Activated CD8-positive, alpha-beta memory T cell treated with anti-CD3 and anti-CD28 coated beads, Interleukin-2, amount 10 ng/mL, durations not matched to agents 7 days and 5 days (primary cell): ENCODE measurements at regions not wholly inside any gene's neighbourhood (a gene's known extent, or its start where the extent isn't known, plus 50 kb on each side); places are given as distances from the start of the nearest gene placed in this dataset.
"Not testable (repeated sequence)": the region's sequence is repeated elsewhere in the genome, so short reads cannot be mapped to it uniquely, and the experiment has no call there.

Source experiments
- ATAC-seq: fragments of 150-1000 bp; cut with Tn5 transposase; one replicate; pipeline ENCODE4 v1.10.0; 2021; ENCODE audit warnings: moderate library complexity
- CTCF ChIA-PET: fragments of 350-600 bp; sonication (Branson Sonifier 250); formaldehyde crosslinking; loops from one replicate; lab custom pipeline; 2021; ENCODE audit warnings: antibody characterized with exemption; lab: Charles Lee
- DNase-seq: peaks from one replicate; pipeline ENCODE4 v3.0.0-alpha.2; 2020
- H3K27ac Mint-ChIP-seq: one replicate; pipeline ENCODE4 v1.8.0; 2021; ENCODE audit warnings: mild to moderate bottlenecking, mixed read lengths
- H3K27me3 Mint-ChIP-seq: one replicate; pipeline ENCODE4 v1.8.0; 2021; ENCODE audit warnings: mixed read lengths
- H3K36me3 Mint-ChIP-seq: one replicate; pipeline ENCODE4 v1.8.0; 2021; ENCODE audit warnings: mild to moderate bottlenecking, mixed read lengths
- H3K4me1 Mint-ChIP-seq: one replicate; pipeline ENCODE4 v1.8.0; 2021; ENCODE audit warnings: mixed read lengths
- H3K4me3 Mint-ChIP-seq: one replicate; pipeline ENCODE4 v1.8.0; 2021; ENCODE audit warnings: mild to moderate bottlenecking, moderate library complexity, mixed read lengths
- H3K9me3 Mint-ChIP-seq: one replicate; pipeline ENCODE4 v1.8.0; 2022; ENCODE audit warnings: low read depth, mixed read lengths

DNA sequence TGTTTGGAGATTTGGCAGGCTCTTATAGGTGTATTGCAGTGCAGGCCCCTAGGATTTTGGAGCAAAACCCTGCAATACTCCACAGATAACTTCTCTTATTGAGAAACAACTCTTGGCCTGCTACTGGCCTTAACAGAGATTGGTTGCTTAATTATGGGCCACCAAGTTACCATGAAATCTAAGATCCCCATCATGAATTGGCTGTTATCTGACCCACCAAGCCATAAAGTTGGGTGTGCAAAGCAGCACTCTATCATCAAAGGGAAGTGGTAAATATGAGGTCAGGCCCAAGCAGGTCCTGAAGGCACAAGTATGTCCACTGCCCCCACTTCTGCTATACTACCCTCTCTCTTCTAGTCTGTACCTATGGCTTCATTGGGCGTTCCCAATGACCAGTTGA lies 130.0 kb upstream of the TNFSF4 start:
- no peaks in the 10 kb centered on the region for H3K27me3 Mint-ChIP-seq
- peaks cover 10% of the 10 kb centered on the region for H3K4me1 Mint-ChIP-seq
- DNase-seq (no peak), ATAC-seq (no peak)
- no peaks in the 10 kb centered on the region for H3K9me3 Mint-ChIP-seq
- no peak overlapping the region for H3K4me3 Mint-ChIP-seq
- CTCF ChIA-PET = no interaction called here
- H3K27ac Mint-ChIP-seq = no peak overlapping the region
- H3K36me3 Mint-ChIP-seq = no peaks in the 10 kb centered on the region

- Mint-ChIP-seq H3K4me1 (no peaks in the 10 kb centered on the region), H3K4me3 (no peak overlapping the region), H3K9me3 (no peaks in the 10 kb centered on the region), H3K27me3 (no peaks in the 10 kb centered on the region), H3K27ac (no peak overlapping the region), H3K36me3 (no peaks in the 10 kb centered on the region)
- CTCF ChIA-PET = no interaction called here
- ATAC-seq = no peak
- no peak for DNase-seq
Observed at GRCh38 chr1:173341307-173341706, 134.2 kb upstream of the TNFSF4 start.

DNA sequence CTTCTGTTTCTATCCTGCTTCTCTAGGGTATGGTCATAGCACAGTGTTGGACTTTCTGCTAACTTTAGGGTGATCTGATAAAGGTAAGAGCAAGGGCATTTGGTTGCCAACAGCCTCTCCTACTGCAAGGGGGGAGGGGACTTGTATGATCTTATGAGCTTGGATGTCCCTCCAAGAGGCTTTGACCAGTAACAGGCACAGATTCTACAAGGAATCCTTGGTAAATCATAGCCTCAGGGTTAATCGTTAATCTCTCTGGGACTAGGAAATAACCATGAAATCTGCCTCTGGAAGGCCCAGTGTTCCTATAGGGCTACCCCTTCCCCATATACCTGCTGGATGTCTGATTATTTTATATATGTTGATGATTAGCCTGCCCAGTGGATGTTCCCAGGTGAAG lies 134.8 kb upstream of the TNFSF4 start:
- CTCF ChIA-PET = no interaction called here
- H3K27me3 Mint-ChIP-seq = no peaks in the 10 kb centered on the region
- H3K9me3 Mint-ChIP-seq = no peaks in the 10 kb centered on the region
- no peaks in the 10 kb centered on the region for H3K36me3 Mint-ChIP-seq
- H3K4me1 Mint-ChIP-seq = no peaks in the 10 kb centered on the region
- no peak for ATAC-seq
- DNase-seq = no peak
- H3K27ac Mint-ChIP-seq = no peak overlapping the region
- H3K4me3 Mint-ChIP-seq = no peak overlapping the region

DNA sequence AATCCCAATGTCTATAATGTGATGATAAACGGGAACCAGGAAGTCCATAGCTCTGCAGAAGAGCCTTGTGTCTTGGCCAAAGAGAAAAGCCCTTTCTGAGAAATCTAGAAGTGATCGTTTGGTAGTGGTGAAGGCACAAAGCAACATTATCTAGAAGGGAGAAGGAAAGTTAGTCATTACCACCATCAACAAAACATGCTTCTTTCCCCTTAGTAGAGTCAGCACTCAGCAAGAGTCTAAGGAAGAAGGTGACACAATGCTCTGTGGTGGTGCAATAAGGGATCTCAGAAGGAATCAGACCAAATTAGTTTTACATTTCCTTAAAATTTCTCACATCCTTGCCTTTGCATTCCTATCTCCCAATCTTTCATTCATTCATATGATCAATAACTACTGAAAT lies 134.4 kb upstream of the PRDX6 start:
- CTCF ChIA-PET = no interaction called here
- DNase-seq (no peak), ATAC-seq (no peak)
- no peaks in the 10 kb centered on the region for H3K27me3 Mint-ChIP-seq
- peaks cover 1% of the 10 kb centered on the region for H3K36me3 Mint-ChIP-seq
- H3K9me3 Mint-ChIP-seq = no peaks in the 10 kb centered on the region
- H3K27ac Mint-ChIP-seq = no peak overlapping the region
- H3K4me1 Mint-ChIP-seq = no peaks in the 10 kb centered on the region
- no peak overlapping the region for H3K4me3 Mint-ChIP-seq

DNA sequence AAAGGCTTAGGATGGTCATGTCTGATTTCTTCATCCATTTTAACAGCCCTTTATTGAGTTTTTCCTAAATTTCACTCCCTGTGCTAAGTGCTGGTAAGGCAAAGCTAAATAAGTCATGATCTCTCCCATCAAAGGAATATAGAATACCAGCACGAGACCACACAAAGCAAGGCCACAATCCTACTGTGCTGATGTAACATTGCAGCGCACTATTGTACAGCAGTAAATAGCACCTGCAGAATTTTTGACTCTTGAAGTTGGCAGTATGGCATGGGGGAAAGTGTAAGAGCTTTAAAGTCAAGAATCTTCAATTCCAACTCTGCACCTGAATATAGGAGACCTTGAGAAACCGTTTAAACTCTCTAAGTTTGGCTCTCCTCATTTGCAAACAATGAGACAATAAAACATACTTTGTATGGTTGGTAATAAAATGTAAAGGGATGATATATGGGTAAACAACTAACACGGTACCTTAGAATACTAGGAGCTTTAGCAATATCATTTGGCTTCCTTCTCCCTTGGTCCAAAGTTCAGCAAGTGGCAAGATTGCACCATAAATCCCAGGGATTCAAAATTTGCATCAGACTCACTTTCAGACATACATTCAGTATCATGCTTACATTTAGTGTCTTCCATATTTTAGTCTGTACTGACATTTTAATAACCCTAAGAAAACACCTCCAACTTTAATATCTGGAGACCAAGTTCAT lies 132.9 kb upstream of the PRDX6 start:
- DNase-seq (no peak), ATAC-seq (no peak)
- CTCF ChIA-PET = no interaction called here

DNA sequence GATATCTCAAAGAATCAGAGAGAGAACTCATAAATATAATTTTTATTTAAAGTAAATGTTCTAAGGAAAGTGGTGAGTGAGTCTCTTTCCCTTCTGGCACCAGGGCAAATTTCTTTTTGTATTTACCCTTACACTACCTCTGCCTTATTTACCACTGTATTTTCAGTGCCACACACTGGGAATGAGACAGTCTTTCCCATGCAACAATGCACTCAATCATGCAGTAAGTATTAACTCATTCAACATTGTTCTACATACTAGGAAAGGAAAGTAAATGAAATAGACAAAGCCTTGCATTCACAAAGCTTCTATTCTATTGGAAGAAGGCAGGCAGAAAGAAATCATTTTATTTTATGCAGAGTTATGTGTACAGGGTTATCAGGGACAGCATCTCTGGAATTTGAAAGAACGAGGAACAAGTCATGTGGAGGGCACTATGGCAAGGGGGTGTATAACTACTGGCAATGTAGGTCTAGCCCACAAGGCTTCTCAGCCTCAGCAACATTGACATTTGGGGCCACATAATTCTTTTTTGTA lies 129.8 kb upstream of the PRDX6 start:
- Mint-ChIP-seq H3K9me3 (peaks cover 9% of the 10 kb centered on the region), H3K27ac (no peak overlapping the region), H3K4me1 (no peaks in the 10 kb centered on the region), H3K27me3 (no peaks in the 10 kb centered on the region), H3K36me3 (peaks cover 2% of the 10 kb centered on the region), H3K4me3 (no peak overlapping the region)
- DNase-seq = no peak
- CTCF ChIA-PET = no interaction called here
- no peak for ATAC-seq

More for the DNA sequence above, 132.9 kb upstream of the PRDX6 start:
- Mint-ChIP-seq H3K4me3 (no peak overlapping the region), H3K36me3 (peaks cover 1% of the 10 kb centered on the region), H3K9me3 (no peaks in the 10 kb centered on the region), H3K4me1 (no peaks in the 10 kb centered on the region), H3K27me3 (no peaks in the 10 kb centered on the region), H3K27ac (no peak overlapping the region)

DNA sequence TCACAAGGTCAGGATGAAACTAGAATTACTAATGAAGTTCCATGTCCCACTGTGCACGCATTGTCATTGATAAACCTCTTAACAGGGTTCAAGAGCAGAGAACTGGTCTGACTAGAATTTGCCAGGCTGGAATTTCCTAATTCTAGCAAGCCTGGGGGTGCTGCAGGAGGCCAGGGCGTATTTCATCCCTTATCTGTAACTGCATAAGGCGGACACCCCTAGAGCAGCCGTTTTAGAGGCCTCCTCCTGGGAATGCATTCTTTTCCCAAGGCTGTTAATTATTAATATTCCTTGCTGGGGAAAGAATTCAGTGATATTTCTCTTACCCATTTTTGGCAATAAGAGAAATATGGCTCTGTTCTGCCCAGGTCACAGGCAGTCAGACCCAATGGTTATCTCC lies 124.5 kb upstream of the PRDX6 start:
- H3K36me3 Mint-ChIP-seq, H3K27me3 Mint-ChIP-seq, ATAC-seq, DNase-seq, H3K27ac Mint-ChIP-seq, H3K4me3 Mint-ChIP-seq, CTCF ChIA-PET: not testable (repeated sequence)
- H3K9me3 Mint-ChIP-seq = peaks cover 13% of the 10 kb centered on the region
- peaks cover 11% of the 10 kb centered on the region for H3K4me1 Mint-ChIP-seq

DNA sequence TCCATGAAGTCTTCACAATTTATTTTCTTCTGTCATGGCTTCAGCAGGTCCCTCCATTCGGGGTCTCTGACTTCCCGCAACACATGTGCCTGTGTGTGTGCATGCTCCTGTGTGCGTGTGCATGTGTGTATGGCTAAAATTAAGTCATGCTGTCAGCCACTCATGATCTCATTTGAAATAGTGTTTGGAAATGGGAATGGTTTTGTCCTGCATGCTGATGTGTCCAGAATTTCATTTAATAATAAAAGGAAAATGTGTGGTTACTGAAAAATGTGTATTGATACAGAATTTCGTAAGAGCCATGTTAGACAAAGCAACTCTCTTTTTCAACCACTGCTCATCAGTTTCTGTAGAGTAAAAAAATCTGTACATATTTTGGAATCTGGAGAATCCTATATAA lies 123.8 kb upstream of the PRDX6 start:
- Mint-ChIP-seq H3K4me3 (no peak overlapping the region), H3K9me3 (peaks cover 14% of the 10 kb centered on the region), H3K27me3 (no peaks in the 10 kb centered on the region)

GRCh38 chr1:173354937-173355280 lies 122.2 kb upstream of the PRDX6 start:
- H3K4me3 Mint-ChIP-seq = no peak overlapping the region
- ATAC-seq (no peak), DNase-seq (no peak)
- H3K36me3 Mint-ChIP-seq = peaks cover 7% of the 10 kb centered on the region
- CTCF ChIA-PET = no interaction called here
- peaks cover 14% of the 10 kb centered on the region for H3K9me3 Mint-ChIP-seq
- H3K27ac Mint-ChIP-seq = no peak overlapping the region
- H3K27me3 Mint-ChIP-seq = no peaks in the 10 kb centered on the region
- peaks cover 11% of the 10 kb centered on the region for H3K4me1 Mint-ChIP-seq

More for the DNA sequence above, 123.8 kb upstream of the PRDX6 start:
- ATAC-seq (no peak), DNase-seq (no peak)
- Mint-ChIP-seq H3K27ac (no peak overlapping the region), H3K4me1 (peaks cover 11% of the 10 kb centered on the region), H3K36me3 (peaks cover 7% of the 10 kb centered on the region)
- CTCF ChIA-PET = no interaction called here

GRCh38 chr1:173355281-173356031 lies 121.7 kb upstream of the PRDX6 start:
- ATAC-seq (no peak), DNase-seq (no peak)
- Mint-ChIP-seq H3K4me3 (no peak overlapping the region), H3K4me1 (peaks cover 11% of the 10 kb centered on the region), H3K27me3 (no peaks in the 10 kb centered on the region), H3K36me3 (peaks cover 7% of the 10 kb centered on the region), H3K9me3 (peaks cover 14% of the 10 kb centered on the region), H3K27ac (no peak overlapping the region)
- CTCF ChIA-PET = no interaction called here

- peaks cover 12% of the 10 kb centered on the region for H3K9me3 Mint-ChIP-seq
- ATAC-seq (no peak), DNase-seq (no peak)
- H3K4me3 Mint-ChIP-seq = no peak overlapping the region
- peaks cover 14% of the 10 kb centered on the region for H3K4me1 Mint-ChIP-seq
- H3K27ac Mint-ChIP-seq = no peak overlapping the region
- no peaks in the 10 kb centered on the region for H3K27me3 Mint-ChIP-seq
- CTCF ChIA-PET = no interaction called here
- H3K36me3 Mint-ChIP-seq = peaks cover 7% of the 10 kb centered on the region
Observed at GRCh38 chr1:173356191-173356762, 120.9 kb upstream of the PRDX6 start.

GRCh38 chr1:173360487-173361063 lies 116.6 kb upstream of the PRDX6 start:
- no peak overlapping the region for H3K27ac Mint-ChIP-seq
- no peaks in the 10 kb centered on the region for H3K27me3 Mint-ChIP-seq
- peaks cover 2% of the 10 kb centered on the region for H3K9me3 Mint-ChIP-seq
- CTCF ChIA-PET = no interaction called here
- no peak for ATAC-seq
- no peak for DNase-seq
- H3K4me3 Mint-ChIP-seq = no peak overlapping the region
- peaks cover 11% of the 10 kb centered on the region for H3K4me1 Mint-ChIP-seq
- peaks cover 2% of the 10 kb centered on the region for H3K36me3 Mint-ChIP-seq

DNA sequence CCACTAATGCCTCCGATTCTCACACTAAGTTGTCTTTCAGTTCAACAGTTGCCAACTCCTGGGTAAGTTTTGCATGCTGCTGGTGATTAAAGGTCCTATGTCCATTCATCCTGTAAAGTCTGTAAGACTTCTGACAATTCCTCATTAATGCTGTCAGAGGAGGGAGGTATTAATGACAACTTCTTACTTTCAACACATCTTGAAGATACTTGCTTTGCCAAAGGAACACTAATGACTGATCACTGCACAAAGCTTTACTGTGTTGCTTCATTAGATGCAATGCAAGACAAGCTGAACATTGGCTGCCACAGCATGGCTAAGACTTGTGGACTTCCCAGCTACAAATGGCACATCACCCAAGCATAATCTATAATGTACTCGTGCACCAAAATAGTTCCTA lies 114.6 kb upstream of the PRDX6 start:
- H3K4me3 Mint-ChIP-seq = no peak overlapping the region
- peaks cover 2% of the 10 kb centered on the region for H3K36me3 Mint-ChIP-seq
- ATAC-seq (no peak), DNase-seq (no peak)
- H3K27me3 Mint-ChIP-seq = no peaks in the 10 kb centered on the region
- peaks cover 2% of the 10 kb centered on the region for H3K9me3 Mint-ChIP-seq
- peaks cover 3% of the 10 kb centered on the region for H3K4me1 Mint-ChIP-seq
- CTCF ChIA-PET = interaction anchor here (1.4 kb wide), 1 partner anchor 619 kb away, joined by 3 read pairs; no protein-coding TSS in a partner anchor
- no peak overlapping the region for H3K27ac Mint-ChIP-seq
